GM19372 (cell line): ENCODE measurements at regions not wholly inside any gene's neighbourhood (a gene's known extent, or its start where the extent isn't known, plus 50 kb on each side); places are given as distances from the start of the nearest gene placed in this dataset.

ENCODE experiments used
- ATAC-seq: cut with Tn5 transposase; IDR thresholded peaks from one replicate; pipeline ENCODE4 v1.9.1; 2021; ENCODE audit warnings: mild to moderate bottlenecking, low read depth, moderate library complexity; ENCODE audit not compliant: unreplicated experiment

DNA sequence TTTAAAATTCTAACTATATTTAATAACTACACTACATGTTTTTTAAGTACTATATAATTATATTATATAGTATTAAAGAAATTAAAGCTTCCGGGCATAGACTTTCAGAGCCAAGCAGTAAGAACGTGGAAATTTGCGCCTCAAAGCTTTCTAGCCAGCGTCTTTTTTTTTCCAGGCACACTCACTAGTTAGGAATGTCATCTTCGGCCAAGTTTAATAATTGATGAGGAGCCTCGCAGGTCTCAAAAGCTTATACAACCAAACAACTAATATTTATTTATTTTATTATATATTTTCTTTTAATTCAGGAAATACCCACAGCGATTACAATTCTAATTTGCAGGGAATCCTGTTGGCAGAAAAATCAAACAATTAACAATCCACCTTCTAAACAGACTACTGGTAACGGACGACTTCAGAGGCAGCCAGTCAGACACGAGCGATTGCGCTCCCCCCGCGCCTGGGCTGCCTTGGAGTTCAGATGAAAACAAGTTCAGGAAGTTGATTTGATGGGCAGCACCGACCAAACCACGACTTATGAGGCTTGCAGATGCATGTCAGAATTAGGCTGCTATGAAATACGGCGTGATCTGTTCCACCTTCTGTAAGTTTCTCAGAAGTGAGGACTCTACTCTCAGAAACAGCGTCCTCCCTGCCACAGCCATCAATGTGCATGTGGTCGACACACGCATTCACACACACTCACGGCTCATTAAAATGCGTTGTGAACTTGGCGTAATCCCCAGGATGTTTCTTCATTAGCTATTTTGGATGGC is 431.8 kb upstream of the MGMT start:
- ATAC-seq = no peak

DNA sequence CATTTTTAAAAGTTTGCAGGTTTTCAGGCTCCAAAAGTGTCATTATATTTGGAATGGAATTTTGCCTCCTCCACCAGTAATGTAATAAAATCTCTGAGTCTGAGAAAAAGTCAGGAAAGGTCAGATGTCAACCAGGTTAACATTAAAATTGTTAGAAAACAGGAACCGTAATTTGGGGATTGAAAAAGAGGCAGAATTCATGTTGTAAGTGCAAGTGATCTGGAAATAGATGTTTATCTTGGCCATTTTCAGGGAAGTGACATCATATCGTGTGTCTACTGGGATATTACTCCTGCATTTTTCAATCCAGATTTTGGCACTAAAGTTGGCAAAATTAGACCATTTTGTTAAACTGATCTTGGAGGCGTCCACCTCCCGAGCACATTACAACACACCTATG is 428.5 kb upstream of the MGMT start:
- no peak for ATAC-seq

- ATAC-seq = no peak
Observed at GRCh38 chr10:129039406-129040370, 427.4 kb upstream of the MGMT start.

DNA sequence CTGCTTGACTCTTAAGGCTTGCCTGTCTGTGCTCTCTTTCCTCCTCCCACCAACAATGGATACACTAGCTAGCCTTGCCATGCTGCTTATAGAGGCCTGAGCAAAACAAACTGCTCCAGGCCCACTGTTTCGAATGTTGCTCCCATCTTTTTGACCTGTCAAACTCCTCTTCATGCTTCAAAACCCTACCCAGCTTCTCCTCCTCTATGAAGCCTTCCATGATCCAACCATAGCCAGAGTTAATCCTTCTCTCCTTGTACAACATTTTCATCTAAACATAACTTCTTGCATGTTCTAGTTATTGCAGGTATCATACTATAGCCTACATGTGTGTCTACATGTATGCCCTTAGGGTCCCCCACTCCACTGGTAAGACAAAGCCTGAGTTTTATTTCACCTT is 426.7 kb upstream of the MGMT start:
- ATAC-seq = no peak

GRCh38 chr10:129041916-129042315 is 425.1 kb upstream of the MGMT start:
- no peak for ATAC-seq

DNA sequence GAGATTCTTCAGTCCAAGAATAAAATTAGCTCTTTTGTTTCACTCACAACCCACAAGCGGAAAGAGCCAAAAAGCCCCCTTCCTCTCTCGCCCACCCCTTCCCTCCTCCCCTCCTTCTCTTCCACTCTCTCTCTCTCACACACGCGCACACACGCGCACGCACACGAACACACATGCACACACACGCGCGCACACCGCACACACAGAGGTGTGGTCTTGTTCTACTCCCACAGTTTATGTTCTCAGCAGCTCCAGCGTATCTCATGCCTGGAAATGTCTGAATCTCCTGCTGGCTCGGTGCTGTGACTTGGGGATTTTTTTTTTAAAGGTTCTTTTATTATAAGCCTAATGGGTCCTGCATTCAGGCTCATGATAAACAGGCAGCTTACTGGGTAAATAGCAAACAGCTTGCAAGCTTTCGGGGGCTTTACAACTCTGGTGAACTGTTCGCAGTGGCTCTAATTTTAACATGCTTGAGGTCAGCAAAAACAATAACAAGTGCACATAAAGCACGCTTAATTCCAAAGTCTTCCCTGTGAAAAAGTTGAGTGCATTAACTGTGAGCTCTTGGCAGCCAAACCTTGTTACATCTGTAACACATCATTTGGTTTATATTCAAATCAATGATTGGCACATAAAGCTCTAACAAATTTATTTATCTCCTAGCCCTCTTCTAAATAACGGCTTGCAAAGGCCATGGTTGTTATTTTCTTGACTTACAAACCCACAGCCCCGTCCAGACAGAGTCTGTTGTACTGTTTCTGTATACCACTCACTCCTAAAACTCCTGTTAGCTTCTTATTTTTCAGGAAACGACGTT is 424.1 kb upstream of the MGMT start:
- ATAC-seq = no peak

DNA sequence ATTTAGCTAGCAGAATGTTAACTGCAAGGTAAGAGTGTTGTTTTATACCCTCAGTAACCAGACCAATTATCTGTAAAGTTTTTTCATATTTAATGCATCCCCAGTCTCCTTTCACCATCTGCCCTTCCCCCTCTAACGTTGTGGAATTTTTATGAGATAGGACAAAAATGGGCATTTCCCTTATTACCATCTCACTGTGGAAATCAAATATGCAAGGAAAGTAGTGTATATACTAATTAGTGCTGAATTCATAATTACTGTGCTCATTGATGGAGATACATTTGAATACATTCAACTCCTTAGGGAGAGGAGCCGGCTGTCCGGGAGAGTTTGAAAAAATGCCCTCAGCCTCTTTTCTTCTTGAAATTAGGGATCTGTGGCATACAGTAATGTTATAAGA is 423.4 kb upstream of the MGMT start:
- ATAC-seq = no peak

GRCh38 chr10:129045599-129045998 is 421.4 kb upstream of the MGMT start:
- no peak for ATAC-seq

DNA sequence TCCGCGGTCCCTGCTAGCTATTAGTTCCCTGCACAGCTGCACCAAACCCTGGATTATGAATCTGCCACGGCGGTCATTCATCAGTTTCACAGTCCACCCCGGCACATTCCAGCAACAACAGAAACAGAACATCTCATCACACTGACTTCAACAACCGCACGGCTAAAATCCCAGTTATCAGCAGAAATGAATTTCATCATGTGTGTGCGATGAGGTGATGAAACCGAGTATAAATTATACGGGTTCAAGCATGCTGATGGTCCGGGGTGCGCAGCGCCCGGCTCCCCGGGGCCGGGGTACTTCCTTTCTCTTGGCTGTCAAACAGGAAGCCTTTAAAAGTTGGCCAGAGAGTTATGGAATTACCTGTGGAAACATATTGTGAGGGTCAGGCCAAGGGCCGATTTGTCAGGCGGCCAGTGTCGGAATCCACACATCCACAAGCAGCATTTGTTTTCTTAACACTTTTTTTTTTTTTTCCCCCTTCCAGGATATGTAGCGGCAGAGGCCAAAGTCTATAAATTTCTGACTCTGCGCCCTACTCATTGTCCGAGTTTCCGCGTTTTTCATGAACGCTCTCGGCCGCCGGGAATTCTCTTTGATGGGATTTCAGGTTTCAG is 420.9 kb upstream of the MGMT start:
- no peak for ATAC-seq

GRCh38 chr10:129046962-129047361 is 420.1 kb upstream of the MGMT start:
- no peak for ATAC-seq

DNA sequence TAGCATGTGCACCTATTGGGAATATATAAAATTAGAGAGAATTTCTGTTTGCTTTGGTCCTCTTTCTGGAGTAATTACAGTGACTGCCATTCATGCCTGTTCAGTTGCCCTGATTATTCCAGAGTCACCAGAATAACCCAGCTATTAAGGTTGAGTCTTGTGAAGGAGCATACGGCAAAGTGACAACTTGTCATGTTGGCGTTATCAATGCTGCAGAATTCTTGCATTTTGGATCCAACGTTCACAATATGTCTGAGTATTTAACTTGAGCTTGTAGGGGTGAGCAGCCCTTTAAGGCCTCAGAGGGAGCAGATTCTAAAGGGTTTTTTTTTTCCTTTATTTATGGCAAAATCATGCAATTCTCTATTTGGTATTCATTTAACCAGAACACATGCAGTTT is 419.4 kb upstream of the MGMT start:
- no peak for ATAC-seq

GRCh38 chr10:129048513-129048912 is 418.5 kb upstream of the MGMT start:
- no peak for ATAC-seq

GRCh38 chr10:129049501-129049900 is 417.5 kb upstream of the MGMT start:
- ATAC-seq = no peak

- no peak for ATAC-seq
Observed at GRCh38 chr10:129055225-129055624, 411.8 kb upstream of the MGMT start.

DNA sequence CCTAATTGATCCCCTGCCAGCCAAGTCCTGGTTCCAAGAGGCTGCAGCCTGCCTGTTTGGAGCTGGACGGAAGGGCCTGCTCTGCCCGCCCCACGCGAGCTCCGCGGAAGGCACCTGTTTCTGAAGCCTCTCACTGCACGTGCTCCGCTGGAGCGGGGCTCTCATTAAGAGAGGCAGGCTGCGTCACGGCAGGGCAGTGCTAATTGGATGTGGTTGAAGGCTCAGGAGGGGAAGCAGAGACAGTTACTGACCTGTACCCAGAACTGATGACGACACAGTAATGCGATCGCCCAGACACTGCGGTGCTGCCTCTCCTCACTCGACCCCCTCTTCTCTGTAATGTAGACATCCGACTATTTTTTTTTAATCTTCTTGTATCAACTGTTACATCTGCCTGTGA is 411.1 kb upstream of the MGMT start:
- no peak for ATAC-seq

DNA sequence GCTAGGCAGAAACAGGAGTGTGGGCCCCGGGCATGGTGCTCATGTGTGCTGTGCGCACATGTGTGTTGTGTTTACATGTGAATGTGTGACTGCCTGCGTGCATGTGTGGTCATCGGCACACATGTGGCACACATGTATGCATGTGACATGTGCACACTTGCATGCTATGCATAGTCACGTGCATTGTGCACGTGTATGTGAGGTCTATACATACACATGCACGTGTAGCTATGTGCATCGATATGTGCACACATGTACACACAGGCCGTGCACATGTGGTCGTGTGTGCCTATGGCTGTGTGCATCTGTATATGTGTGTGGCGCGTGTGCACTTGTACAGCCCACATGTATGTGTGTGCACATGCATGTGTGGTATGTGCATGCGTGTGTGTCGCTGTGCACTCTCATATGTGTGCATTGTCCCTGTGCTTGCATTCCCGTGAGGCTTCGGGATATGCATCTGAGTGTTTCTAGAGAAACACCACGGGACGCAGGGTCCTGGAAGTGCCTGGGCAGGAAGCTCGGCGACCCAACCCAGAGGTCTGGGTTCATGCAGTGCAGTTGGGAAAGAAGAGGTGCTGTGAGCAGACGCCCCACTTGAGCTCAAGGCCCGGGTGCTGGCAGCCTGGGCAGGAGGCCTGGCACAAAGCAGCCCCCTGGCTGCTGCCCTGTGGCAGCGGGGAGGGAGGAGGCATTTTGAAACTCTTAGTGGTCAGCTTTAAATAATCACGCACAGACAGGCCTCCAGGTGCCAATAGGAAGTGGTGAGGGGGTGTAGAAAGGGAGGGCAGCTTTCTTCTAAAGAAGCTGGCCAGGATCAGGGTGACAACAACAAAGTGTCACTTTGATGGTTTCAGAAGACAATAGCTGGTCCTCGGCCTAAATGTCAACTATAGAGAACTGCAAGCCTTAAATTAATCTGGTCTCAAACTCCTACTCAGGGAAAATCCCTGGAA is 410.0 kb upstream of the MGMT start:
- ATAC-seq = no peak

- peak; percentile 85 for ATAC-seq
Observed at GRCh38 chr10:129057856-129058663, 409.0 kb upstream of the MGMT start.

GRCh38 chr10:129058664-129059155 is 408.3 kb upstream of the MGMT start:
- no peak for ATAC-seq
